Fibroblast of the aortic adventitia (primary cell): ENCODE measurements at regions not wholly inside any gene's neighbourhood (a gene's known extent, or its start where the extent isn't known, plus 50 kb on each side); places are given as distances from the start of the nearest gene placed in this dataset.
"Not testable (repeated sequence)": the region's sequence is repeated elsewhere in the genome, so short reads cannot be mapped to it uniquely, and the experiment has no call there.

Experiments
- DNase-seq: peaks from one replicate; pipeline ENCODE4 v3.0.0-alpha.2; 2010; ENCODE audit warnings: low read depth
- H3K4me3 ChIP-seq: 2 replicates; pipeline ENCODE4 v1.5.1; 2011; ENCODE audit warnings: low read depth, mild to moderate bottlenecking, control low read depth, low read length, moderate library complexity
- CTCF ChIP-seq: IDR thresholded peaks from 2 replicates; pipeline ENCODE4 v1.5.1; 2011; ENCODE audit warnings: mild to moderate bottlenecking, low read length, control low read depth, inconsistent platforms; ENCODE audit not compliant: insufficient read depth

GRCh38 chr7:135872861-135873260 lies 104.3 kb downstream of the MTPN start:
- DNase-seq, H3K4me3 ChIP-seq: not testable (repeated sequence)

GRCh38 chr7:135862586-135863340 lies 114.2 kb upstream of the FAM180A start:
- H3K4me3 ChIP-seq, result no peak overlapping the region
- no peak for TF ChIP-seq CTCF
- DNase-seq, result peak; percentile 10

GRCh38 chr7:135859538-135859937 lies 110.9 kb upstream of the FAM180A start:
- H3K4me3 ChIP-seq, result no peak overlapping the region
- peak; percentile 18 for DNase-seq
- TF ChIP-seq CTCF, result no peak

- no peak for DNase-seq
- no peak for TF ChIP-seq CTCF
- H3K4me3 ChIP-seq, result no peak overlapping the region
Measured at GRCh38 chr7:135858851-135859250, 110.2 kb upstream of the FAM180A start.

GRCh38 chr7:135858379-135858778 lies 109.8 kb upstream of the FAM180A start:
- H3K4me3 ChIP-seq, result no peak overlapping the region
- no peak for TF ChIP-seq CTCF
- DNase-seq, result no peak

DNA sequence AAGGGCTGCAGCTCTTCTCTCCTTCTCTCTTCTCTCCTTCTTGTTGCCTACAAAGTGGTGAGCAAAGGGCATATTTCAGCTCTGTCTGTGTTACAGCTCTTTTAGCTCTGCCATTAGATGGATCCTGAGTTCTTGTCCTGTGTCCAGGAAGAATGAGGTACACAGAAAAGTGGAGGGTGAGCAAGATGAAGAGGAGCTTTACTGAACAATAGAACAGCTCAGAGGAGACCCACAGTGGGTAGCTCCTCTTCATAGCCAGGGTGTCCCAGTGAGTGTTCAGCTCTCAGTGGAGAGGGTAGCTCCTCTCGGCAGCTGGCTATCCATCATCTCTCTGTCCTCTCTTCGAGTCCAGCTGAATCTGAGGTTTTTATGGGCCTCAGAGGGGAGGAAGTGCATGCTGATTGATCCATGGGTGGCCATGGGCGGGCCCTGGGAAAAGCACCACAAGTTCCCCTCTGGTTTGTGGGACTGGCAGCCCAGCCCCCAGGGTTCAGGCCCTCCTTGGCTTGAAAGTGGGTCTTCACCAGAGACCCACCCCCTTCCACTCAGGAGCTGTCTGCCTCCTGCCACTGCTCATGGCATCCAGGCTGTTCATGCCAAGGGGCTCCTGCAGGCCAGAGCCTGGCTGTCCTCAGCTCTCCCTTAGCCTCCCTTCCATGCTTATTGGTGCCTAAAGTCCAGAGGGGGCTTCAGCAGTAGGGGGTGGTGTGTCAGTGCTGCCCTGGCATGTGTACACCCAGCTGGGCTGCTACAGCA lies 109.1 kb upstream of the FAM180A start:
- DNase-seq, result no peak
- no peak overlapping the region for H3K4me3 ChIP-seq
- no peak for TF ChIP-seq CTCF

GRCh38 chr7:135856356-135857144 lies 107.9 kb upstream of the FAM180A start:
- peak; percentile 85 for DNase-seq
- no peak for TF ChIP-seq CTCF
- H3K4me3 ChIP-seq, result no peak overlapping the region
